ENCODE measurements at regions not wholly inside any gene's neighbourhood (a gene's known extent, or its start where the extent isn't known, plus 50 kb on each side); places are given as distances from the start of the nearest gene placed in this dataset.

DNA sequence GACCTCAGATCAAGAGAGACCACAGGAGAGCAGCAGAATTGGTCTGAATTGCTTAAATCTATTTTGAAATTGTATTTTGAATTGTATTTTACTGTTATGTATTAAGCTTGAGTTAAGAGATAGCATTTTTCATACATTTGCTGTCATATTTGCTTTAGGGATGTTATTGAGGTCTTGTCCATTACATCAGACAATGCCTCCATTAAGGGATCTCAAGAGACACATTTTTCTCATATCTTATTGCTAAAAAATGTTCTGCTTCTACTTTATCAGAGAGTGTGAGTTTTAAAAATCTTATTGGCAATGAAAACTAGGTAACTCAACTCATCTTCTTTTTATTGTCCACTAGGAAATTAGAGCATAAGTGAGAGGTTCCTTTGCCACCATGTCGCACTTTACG is 66.8 kb upstream of the CTAGE1 start:
- TF ChIP-seq CTCF (IDR thresholded peaks at IDR 0.05) = no peak
- TF ChIP-seq POLR2A (IDR thresholded peaks at IDR 0.05) = no peak
